ENCODE measurements at regions not wholly inside any gene's neighbourhood (a gene's known extent, or its start where the extent isn't known, plus 50 kb on each side); places are given as distances from the start of the nearest gene placed in this dataset.

DNA sequence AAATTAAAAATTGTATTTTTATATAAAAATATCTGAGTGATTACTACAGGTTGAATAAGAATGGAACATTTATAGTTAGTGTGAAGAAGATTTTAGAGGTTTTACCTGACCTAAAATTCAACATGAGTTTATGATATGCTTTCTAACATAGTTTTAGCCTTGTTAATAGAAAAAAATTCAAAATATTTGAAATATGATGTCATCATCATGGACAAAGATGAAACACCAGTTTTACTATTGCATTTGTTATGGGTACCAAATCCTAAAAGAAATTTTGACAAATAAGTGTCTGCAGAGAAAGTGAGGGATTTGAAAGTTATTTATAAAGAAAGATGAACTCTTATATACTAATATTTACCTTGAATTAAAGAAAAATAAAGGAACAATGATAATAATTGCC lies 479.7 kb downstream of the TBC1D32 start:
- Histone ChIP-seq H3K4me1 (no peaks in the 10 kb centered on the region), H3K27me3 (no peaks in the 10 kb centered on the region), H3K36me3 (no peaks in the 10 kb centered on the region), H3K27ac (no peak overlapping the region), H3K9me3 (no peaks in the 10 kb centered on the region), H3K4me3 (no peak overlapping the region)
- FAIRE-seq (peak; percentile 20), DNase-seq (no peak), ATAC-seq (no peak)
- no peak for TF ChIP-seq CTCF (IDR thresholded peaks at IDR 0.05)
- intact Hi-C loops (cut with DNase I) = no loop called here

DNA sequence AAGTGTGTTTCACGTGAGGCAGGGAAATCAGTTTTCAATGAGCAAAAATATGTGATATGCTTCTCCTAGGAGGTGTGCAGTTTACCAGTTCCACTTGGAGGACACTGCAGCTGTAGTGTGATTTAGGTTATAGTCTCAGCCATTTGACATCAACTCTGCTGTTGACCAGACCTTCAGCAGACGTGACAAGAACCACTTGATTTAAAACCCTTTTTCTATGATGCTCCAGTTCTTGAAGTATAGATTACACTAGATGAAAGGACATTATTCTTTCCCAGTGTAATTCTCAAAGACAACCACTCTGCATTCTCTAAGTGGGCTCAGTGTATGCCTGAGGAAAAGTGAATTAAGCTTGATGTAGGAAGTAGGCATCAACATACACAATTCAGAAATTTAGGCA lies 480.8 kb downstream of the TBC1D32 start:
- WGBS, 2 donors = 41 to 49% methylated on average over 2 of the region's 2 CpGs
- TF ChIP-seq CTCF (IDR thresholded peaks at IDR 0.05) = no peak
- intact Hi-C loops (cut with DNase I) = no loop called here
- FAIRE-seq (no peak), ATAC-seq (no peak), DNase-seq (no peak)
- Histone ChIP-seq H3K27ac (no peak overlapping the region), H3K27me3 (no peaks in the 10 kb centered on the region), H3K4me1 (no peaks in the 10 kb centered on the region), H3K9me3 (no peaks in the 10 kb centered on the region), H3K4me3 (no peak overlapping the region), H3K36me3 (no peaks in the 10 kb centered on the region)

- intact Hi-C loops (cut with DNase I) = no loop called here
- DNase-seq (no peak), ATAC-seq (no peak), FAIRE-seq (no peak)
- no peaks in the 10 kb centered on the region for H3K9me3 ChIP-seq
- TF ChIP-seq CTCF (IDR thresholded peaks at IDR 0.05) = no peak
- H3K36me3 ChIP-seq = no peaks in the 10 kb centered on the region
- H3K4me1 ChIP-seq = no peaks in the 10 kb centered on the region
- WGBS, 2 donors = 20 to 40% methylated on average over 1 of the region's 1 CpG
- no peak overlapping the region for H3K4me3 ChIP-seq
- H3K27me3 ChIP-seq = no peaks in the 10 kb centered on the region
- H3K27ac ChIP-seq = no peak overlapping the region
Measured at GRCh38 chr6:120852293-120852849, 481.9 kb downstream of the TBC1D32 start.

DNA sequence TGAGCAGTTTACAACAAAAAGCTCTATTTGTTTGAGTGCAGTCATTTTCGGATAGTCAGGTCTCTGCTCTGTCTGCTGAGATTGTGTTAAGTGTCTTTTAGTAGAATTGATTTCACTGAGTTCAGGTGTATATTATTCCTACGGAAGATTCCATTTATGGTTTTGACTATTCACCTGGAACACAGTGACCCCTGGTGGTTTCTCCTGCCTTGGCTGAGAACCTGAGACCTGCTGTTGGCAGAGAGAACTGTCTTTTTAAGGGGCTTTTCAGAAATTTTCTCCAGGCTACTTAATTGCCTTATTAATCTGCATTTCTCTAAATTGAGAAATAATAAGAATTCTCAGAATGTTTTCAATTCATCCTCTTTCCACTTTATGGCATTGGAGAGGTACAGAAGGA lies 508.0 kb downstream of the TBC1D32 start:
- DNase-seq = peak in 5 of 6 donors; percentile 35 to 65 (median 52)
- Histone ChIP-seq H3K36me3 (no peaks in the 10 kb centered on the region), H3K4me1 (peaks cover 0 to 7% (median 0%) of the 10 kb centered on the region in 3 donors), H3K9me3 (no peaks in the 10 kb centered on the region), H3K27me3 (no peaks in the 10 kb centered on the region), H3K4me3 (no peak overlapping the region), H3K27ac (no peak overlapping the region)
- peak; percentile 48 to 84 (median 56) for TF ChIP-seq CTCF (IDR thresholded peaks at IDR 0.05)
- no peak for FAIRE-seq
- WGBS, 2 donors = 11 to 13% methylated on average over 2 of the region's 2 CpGs
- ATAC-seq = peak; percentile 72 to 89 (median 86)
- intact Hi-C loops (cut with DNase I) = no loop called here

DNA sequence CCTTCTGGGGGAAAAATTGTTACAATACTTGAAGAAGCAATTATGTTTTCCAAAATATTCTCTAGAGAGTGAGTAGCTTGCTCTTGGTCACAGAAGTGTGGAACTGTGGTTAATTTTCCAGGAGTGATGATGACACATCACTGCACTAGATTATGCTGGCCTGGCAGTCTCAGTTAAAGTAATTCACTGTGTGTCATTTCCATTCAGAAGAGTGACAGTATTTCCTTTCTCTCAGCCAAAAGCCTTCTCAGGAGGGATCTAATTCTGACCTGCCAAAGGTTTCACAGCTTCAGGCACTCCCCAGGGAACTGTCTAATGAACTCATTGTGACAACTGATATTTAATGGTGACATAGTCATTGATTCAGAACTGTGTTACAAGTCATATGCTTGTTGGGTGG lies 517.5 kb downstream of the TBC1D32 start:
- H3K27me3 ChIP-seq = no peaks in the 10 kb centered on the region
- FAIRE-seq = no peak
- H3K9me3 ChIP-seq = no peaks in the 10 kb centered on the region
- ATAC-seq = no peak
- intact Hi-C loops (cut with DNase I) = no loop called here
- no peaks in the 10 kb centered on the region for H3K4me1 ChIP-seq
- H3K4me3 ChIP-seq = no peak overlapping the region
- no peak for TF ChIP-seq CTCF (IDR thresholded peaks at IDR 0.05)
- no peak overlapping the region for H3K27ac ChIP-seq
- DNase-seq = no peak
- no peaks in the 10 kb centered on the region for H3K36me3 ChIP-seq
